Activated naive CD4-positive, alpha-beta T cell treated with anti-CD3 and anti-CD28 coated beads, Interleukin-2, amount 50 U/mL, for 72 hours (primary cell): ENCODE measurements at regions not wholly inside any gene's neighbourhood (a gene's known extent, or its start where the extent isn't known, plus 50 kb on each side); places are given as distances from the start of the nearest gene placed in this dataset.
"Not testable (repeated sequence)": the region's sequence is repeated elsewhere in the genome, so short reads cannot be mapped to it uniquely, and the experiment has no call there.

Experiments used
- ATAC-seq, 2 donors: fragments of 150-1000 bp; cut with Tn5 transposase; 2 replicates each; pipeline ENCODE4 v1.10.0; 2021; ENCODE audit warnings: mild to moderate bottlenecking in 2 of 2, moderate library complexity in 2 of 2
- DNase-seq, 2 donors: peaks; one replicate each; pipeline ENCODE4 v3.0.0; 2021 to 2022; ENCODE audit warnings: low spot score in 2 of 2
- H3K27ac Mint-ChIP-seq, 2 donors: one replicate each; pipeline ENCODE4 v1.8.0; 2022; ENCODE audit warnings: mild to moderate bottlenecking in 2 of 2, mixed read lengths in 2 of 2
- H3K36me3 Mint-ChIP-seq, 2 donors: one replicate each; pipeline ENCODE4 v1.8.0; 2022; ENCODE audit warnings: mixed read lengths in 2 of 2
- H3K9me3 Mint-ChIP-seq, 2 donors: one replicate each; pipeline ENCODE4 v1.8.0; 2022; ENCODE audit warnings: mixed read lengths in 2 of 2

DNA sequence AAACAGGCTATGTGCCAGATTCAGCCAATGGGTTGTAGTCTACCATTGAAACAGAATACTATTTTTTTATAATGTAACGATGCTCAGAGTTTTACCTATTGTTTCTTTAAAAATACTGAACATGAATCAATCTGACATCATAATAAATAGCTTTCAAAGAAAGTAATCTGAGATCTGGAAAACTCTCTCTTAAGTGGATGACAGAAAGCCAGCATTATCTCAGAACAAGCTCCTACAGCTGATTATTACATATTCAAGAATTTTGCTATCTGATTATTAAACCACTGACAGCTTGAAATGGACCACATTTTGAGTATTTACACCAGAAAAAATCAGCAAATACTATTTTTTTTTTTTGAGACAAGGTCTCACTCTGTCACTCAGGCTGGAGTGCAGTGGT is 484.2 kb upstream of the SOX9 start:
- H3K9me3 Mint-ChIP-seq: peaks cover 13 to 25% of the 10 kb centered on the region in 2 donors
- H3K27ac Mint-ChIP-seq: no peak overlapping the region
- peaks cover 0 to 5% of the 10 kb centered on the region in 2 donors for H3K36me3 Mint-ChIP-seq
- ATAC-seq (no peak), DNase-seq (no peak)

GRCh38 chr17:71638668-71639067 is 482.2 kb upstream of the SOX9 start:
- Mint-ChIP-seq H3K36me3 (peaks cover 0 to 5% of the 10 kb centered on the region in 2 donors), H3K9me3 (peaks cover 20% of the 10 kb centered on the region in 2 donors), H3K27ac (no peak overlapping the region)
- DNase-seq: no peak
- ATAC-seq: no peak

GRCh38 chr17:71639865-71640264 is 481.0 kb upstream of the SOX9 start:
- H3K36me3 Mint-ChIP-seq: peaks cover 0 to 5% of the 10 kb centered on the region in 2 donors
- H3K27ac Mint-ChIP-seq: no peak overlapping the region
- peaks cover 21 to 28% of the 10 kb centered on the region in 2 donors for H3K9me3 Mint-ChIP-seq
- DNase-seq: no peak
- ATAC-seq: no peak

- H3K36me3 Mint-ChIP-seq, DNase-seq, H3K27ac Mint-ChIP-seq, ATAC-seq: not testable (repeated sequence)
- peaks cover 27 to 34% of the 10 kb centered on the region in 2 donors for H3K9me3 Mint-ChIP-seq
Measured at GRCh38 chr17:71646890-71647289, 473.9 kb upstream of the SOX9 start.

GRCh38 chr17:71648342-71648741 is 472.5 kb upstream of the SOX9 start:
- ATAC-seq, H3K27ac Mint-ChIP-seq, H3K36me3 Mint-ChIP-seq, DNase-seq: not testable (repeated sequence)
- H3K9me3 Mint-ChIP-seq: peaks cover 22 to 37% of the 10 kb centered on the region in 2 donors

DNA sequence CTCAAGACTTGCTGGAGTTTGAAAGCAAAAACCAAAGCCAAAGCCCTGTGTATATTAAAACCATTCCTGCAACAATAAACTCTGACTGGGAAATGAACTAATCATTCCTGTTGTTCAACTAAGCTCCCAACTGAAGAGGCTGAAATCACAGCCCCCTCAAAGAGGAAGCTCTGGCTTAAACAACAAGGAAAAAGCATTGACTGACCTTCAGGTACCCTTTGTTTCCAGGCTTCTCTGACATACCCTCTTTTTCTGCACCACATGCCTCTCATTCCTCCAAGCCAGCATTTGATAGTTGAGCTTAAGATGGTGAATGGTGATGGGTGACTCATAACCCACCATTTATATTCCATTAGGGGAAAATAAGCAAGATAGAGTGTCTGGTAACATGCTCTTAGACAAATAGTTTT is 470.9 kb upstream of the SOX9 start:
- Mint-ChIP-seq H3K36me3 (peaks cover 0 to 4% of the 10 kb centered on the region in 2 donors), H3K27ac (no peak overlapping the region), H3K9me3 (peaks cover 20 to 28% of the 10 kb centered on the region in 2 donors)
- ATAC-seq (no peak), DNase-seq (no peak)

DNA sequence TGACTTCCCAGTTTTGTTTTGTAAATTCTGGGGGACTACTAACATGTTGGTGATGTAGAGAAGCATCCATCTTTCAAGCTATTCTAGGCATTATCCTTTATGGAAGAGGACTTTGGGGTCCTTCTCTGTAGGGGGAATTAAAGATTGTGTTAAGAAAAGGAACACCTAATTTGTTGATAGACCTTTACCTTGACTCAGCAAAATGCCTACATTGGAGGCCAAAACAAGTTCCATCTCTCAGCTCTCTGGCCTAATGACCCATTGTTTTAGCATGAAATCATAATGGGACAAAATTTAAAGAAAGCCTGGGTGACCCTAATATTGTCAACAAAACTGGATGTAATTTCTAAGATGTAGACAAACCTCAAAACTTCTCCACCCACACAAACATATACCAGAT is 465.3 kb upstream of the SOX9 start:
- no peak for ATAC-seq
- no peak overlapping the region for H3K27ac Mint-ChIP-seq
- DNase-seq: no peak
- peaks cover 6 to 7% of the 10 kb centered on the region in 2 donors for H3K36me3 Mint-ChIP-seq
- peaks cover 7 to 24% of the 10 kb centered on the region in 2 donors for H3K9me3 Mint-ChIP-seq

GRCh38 chr17:71656964-71657858 is 463.6 kb upstream of the SOX9 start:
- Mint-ChIP-seq H3K36me3 (peaks cover 6 to 7% of the 10 kb centered on the region in 2 donors), H3K27ac (no peak overlapping the region), H3K9me3 (peaks cover 7 to 21% of the 10 kb centered on the region in 2 donors)
- DNase-seq (no peak), ATAC-seq (no peak)

GRCh38 chr17:71658996-71659395 is 461.8 kb upstream of the SOX9 start:
- Mint-ChIP-seq H3K36me3 (peaks cover 6 to 7% of the 10 kb centered on the region in 2 donors), H3K27ac (no peak overlapping the region), H3K9me3 (peaks cover 7 to 25% of the 10 kb centered on the region in 2 donors)
- no peak for ATAC-seq
- DNase-seq: no peak

GRCh38 chr17:71664861-71665260 is 456.0 kb upstream of the SOX9 start:
- ATAC-seq: no peak
- Mint-ChIP-seq H3K9me3 (peaks cover 25 to 29% of the 10 kb centered on the region in 2 donors), H3K36me3 (peaks cover 0 to 16% of the 10 kb centered on the region in 2 donors)

DNA sequence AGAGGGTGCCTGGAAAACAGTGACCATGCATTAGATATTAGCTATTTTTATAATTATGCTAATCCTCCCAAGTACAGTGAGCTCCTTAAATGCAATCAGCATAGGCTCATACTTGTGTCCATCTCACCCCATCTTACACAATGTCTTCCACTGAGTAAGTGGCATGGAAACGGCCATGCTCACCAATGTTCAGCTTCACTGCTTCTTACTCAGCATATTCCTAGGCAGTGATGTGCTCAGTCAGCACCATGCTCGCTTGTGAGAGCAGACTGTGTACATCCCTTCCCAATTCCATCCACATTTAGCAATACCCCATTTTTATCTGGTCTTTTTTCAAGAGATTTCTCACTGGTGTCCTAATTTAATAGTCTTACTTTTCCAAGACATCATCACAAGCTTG is 454.8 kb upstream of the SOX9 start:
- Mint-ChIP-seq H3K36me3 (peaks cover 0 to 16% of the 10 kb centered on the region in 2 donors), H3K9me3 (peaks cover 25 to 33% of the 10 kb centered on the region in 2 donors), H3K27ac (no peak overlapping the region)
- ATAC-seq: no peak
- no peak for DNase-seq

More at GRCh38 chr17:71664861-71665260, 456.0 kb upstream of the SOX9 start:
- no peak for DNase-seq
- H3K27ac Mint-ChIP-seq: no peak overlapping the region

DNA sequence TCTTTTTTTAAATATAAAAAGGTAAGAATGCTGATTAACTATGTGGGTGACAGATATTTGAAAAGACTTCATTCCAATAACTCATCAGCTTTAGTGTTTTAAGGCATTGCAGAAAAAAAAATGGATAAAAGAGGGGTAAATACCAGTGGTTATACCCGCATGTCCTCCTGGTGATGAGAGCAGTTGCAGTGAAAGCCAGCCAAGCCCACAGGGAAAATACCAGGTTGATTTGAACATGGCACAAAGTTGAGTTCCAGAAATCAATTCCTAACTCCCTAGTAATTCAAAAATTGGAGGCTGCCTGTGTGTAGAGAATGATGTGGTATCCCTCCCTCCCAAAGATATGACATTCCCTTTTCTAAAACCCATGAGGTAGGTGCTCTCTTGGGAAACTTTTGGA is 453.2 kb upstream of the SOX9 start:
- Mint-ChIP-seq H3K27ac (no peak overlapping the region), H3K36me3 (peaks cover 0 to 16% of the 10 kb centered on the region in 2 donors), H3K9me3 (peaks cover 25 to 33% of the 10 kb centered on the region in 2 donors)

GRCh38 chr17:71668807-71669206 is 452.0 kb upstream of the SOX9 start:
- ATAC-seq (no peak), DNase-seq (no peak)
- peaks cover 25 to 29% of the 10 kb centered on the region in 2 donors for H3K9me3 Mint-ChIP-seq
- H3K36me3 Mint-ChIP-seq: peaks cover 0 to 16% of the 10 kb centered on the region in 2 donors
- H3K27ac Mint-ChIP-seq: no peak overlapping the region

More for the DNA sequence above, 453.2 kb upstream of the SOX9 start:
- DNase-seq (no peak), ATAC-seq (no peak)

GRCh38 chr17:71677439-71677838 is 443.4 kb upstream of the SOX9 start:
- Mint-ChIP-seq H3K9me3 (peaks cover 4 to 5% of the 10 kb centered on the region in 2 donors), H3K36me3 (no peaks in the 10 kb centered on the region), H3K27ac (no peak overlapping the region)
- DNase-seq: no peak
- ATAC-seq: no peak

GRCh38 chr17:71679832-71680231 is 441.0 kb upstream of the SOX9 start:
- DNase-seq (no peak), ATAC-seq (no peak)
- Mint-ChIP-seq H3K27ac (no peak overlapping the region), H3K36me3 (no peaks in the 10 kb centered on the region), H3K9me3 (peaks cover 13 to 17% of the 10 kb centered on the region in 2 donors)

DNA sequence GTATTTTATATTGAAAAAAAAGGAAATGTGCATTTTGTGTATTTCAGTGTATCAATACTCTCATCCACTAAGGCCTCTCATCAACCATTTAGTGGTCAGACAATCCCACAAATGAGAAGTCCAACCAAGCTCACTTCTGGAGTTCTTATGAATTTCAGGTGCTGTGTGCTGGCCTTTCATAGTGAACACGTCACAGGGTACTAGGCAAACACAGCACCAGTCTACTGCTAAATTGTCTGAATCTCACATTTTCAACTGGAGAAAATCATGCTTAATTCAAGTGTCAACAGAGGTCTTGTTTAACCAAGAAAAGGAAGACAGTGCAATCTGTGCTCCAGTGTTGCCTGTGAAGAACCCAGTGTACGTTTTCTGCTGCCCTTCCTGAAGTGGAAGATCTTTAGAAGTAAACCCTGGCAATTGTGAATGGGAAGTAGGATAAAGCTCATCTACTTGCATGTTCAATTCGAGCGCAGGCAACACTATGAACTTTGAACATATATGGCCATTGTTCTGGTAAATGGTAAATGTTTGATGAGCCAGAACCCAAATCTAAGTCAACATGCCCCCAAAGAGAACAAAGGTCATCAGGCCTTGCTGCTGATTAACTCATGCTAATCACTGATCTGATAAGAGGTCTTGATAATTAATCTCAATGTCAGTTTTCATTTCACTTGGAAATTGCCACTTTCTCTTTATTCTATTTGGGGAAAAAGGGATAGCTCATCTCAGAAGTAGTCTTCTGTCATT is 439.2 kb upstream of the SOX9 start:
- Mint-ChIP-seq H3K36me3 (no peaks in the 10 kb centered on the region), H3K9me3 (peaks cover 16 to 17% of the 10 kb centered on the region in 2 donors), H3K27ac (no peak overlapping the region)
- no peak for ATAC-seq
- no peak for DNase-seq

- peaks cover 15 to 16% of the 10 kb centered on the region in 2 donors for H3K9me3 Mint-ChIP-seq
- ATAC-seq (no peak), DNase-seq (no peak)
- no peaks in the 10 kb centered on the region for H3K36me3 Mint-ChIP-seq
- H3K27ac Mint-ChIP-seq: no peak overlapping the region
Measured at GRCh38 chr17:71682174-71682494, 438.7 kb upstream of the SOX9 start.
